H9 (cell line): ENCODE measurements at regions not wholly inside any gene's neighbourhood (a gene's known extent, or its start where the extent isn't known, plus 50 kb on each side); places are given as distances from the start of the nearest gene placed in this dataset.

Experiments used
- DNase-seq: peaks from one replicate; pipeline ENCODE4 v3.0.0-alpha.2; 2017
- H2AFZ ChIP-seq: one replicate; pipeline ENCODE4 v1.6.1; 2013; ENCODE audit warnings: mild to moderate bottlenecking, low read length, control low read depth, moderate library complexity
- H2AK5ac ChIP-seq: 2 replicates; pipeline ENCODE4 v1.6.1; 2013; ENCODE audit warnings: low read length, control low read depth, mixed read lengths; ENCODE audit not compliant: insufficient read length
- H2BK120ac ChIP-seq: one replicate; pipeline ENCODE4 v1.6.1; 2013; ENCODE audit warnings: low read depth, mild to moderate bottlenecking, low read length, control low read depth, inconsistent platforms; ENCODE audit not compliant: poor library complexity, severe bottlenecking
- H2BK12ac ChIP-seq: 2 replicates; pipeline ENCODE4 v1.6.1; 2013; ENCODE audit warnings: low read length, control low read depth, mixed read lengths, low read depth; ENCODE audit not compliant: insufficient read length
- H2BK15ac ChIP-seq: 2 replicates; pipeline ENCODE4 v1.6.1; 2013; ENCODE audit warnings: low read depth, low read length, control low read depth
- H2BK20ac ChIP-seq: one replicate; pipeline ENCODE4 v1.6.1; 2013; ENCODE audit warnings: low read depth, mild to moderate bottlenecking, low read length, control low read depth, inconsistent platforms; ENCODE audit not compliant: poor library complexity, severe bottlenecking
- H2BK5ac ChIP-seq: 2 replicates; pipeline ENCODE4 v1.6.1; 2013; ENCODE audit warnings: low read length, control low read depth, mixed read lengths; ENCODE audit not compliant: insufficient read length
- H3K14ac ChIP-seq: 2 replicates; pipeline ENCODE4 v1.6.1; 2013; ENCODE audit warnings: low read length, control low read depth; ENCODE audit not compliant: insufficient read depth
- H3K18ac ChIP-seq: 2 replicates; pipeline ENCODE4 v1.6.1; 2013; ENCODE audit warnings: low read depth, mild to moderate bottlenecking, mixed read lengths, low read length, control low read depth; ENCODE audit not compliant: insufficient read length
- H3K23ac ChIP-seq: 2 replicates; pipeline ENCODE4 v1.6.1; 2013; ENCODE audit warnings: low read length, control low read depth, mixed read lengths, low read depth; ENCODE audit not compliant: insufficient read length
- H3K23me2 ChIP-seq: 2 replicates; pipeline ENCODE4 v1.6.1; 2013; ENCODE audit warnings: low read depth, mild to moderate bottlenecking, mixed read lengths, low read length, control low read depth; ENCODE audit not compliant: insufficient read length, poor library complexity, severe bottlenecking
- H3K27ac ChIP-seq: 2 replicates; pipeline ENCODE4 v1.5.1; 2013; ENCODE audit warnings: low read length, control low read depth, mixed read lengths, low read depth; ENCODE audit not compliant: insufficient read length
- H3K27me3 ChIP-seq: 2 replicates; pipeline ENCODE4 v1.6.1; 2013; ENCODE audit warnings: low read length, control low read depth, inconsistent platforms; ENCODE audit not compliant: insufficient read depth
- H3K4ac ChIP-seq: 2 replicates; pipeline ENCODE4 v1.6.1; 2013; ENCODE audit warnings: low read depth, mild to moderate bottlenecking, control low read depth, inconsistent platforms, low read length, moderate library complexity
- H3K4me1 ChIP-seq: 2 replicates; pipeline ENCODE4 v1.6.1; 2013; ENCODE audit warnings: low read length, control low read depth, inconsistent platforms; ENCODE audit not compliant: insufficient read depth
- H3K4me2 ChIP-seq: 2 replicates; pipeline ENCODE4 v1.6.1; 2013; ENCODE audit warnings: low read length, control low read depth, mixed read lengths; ENCODE audit not compliant: insufficient read length, insufficient read depth
- H3K56ac ChIP-seq: 2 replicates; pipeline ENCODE4 v1.6.1; 2013; ENCODE audit warnings: low read depth, mild to moderate bottlenecking, mixed read lengths, low read length, control low read depth; ENCODE audit not compliant: insufficient read length
- H3K79me1 ChIP-seq: 2 replicates; pipeline ENCODE4 v1.6.1; 2013; ENCODE audit warnings: low read depth, mild to moderate bottlenecking, moderate library complexity, low read length, control low read depth, inconsistent platforms; ENCODE audit not compliant: insufficient read depth, poor library complexity, severe bottlenecking
- H3K79me2 ChIP-seq: 2 replicates; pipeline ENCODE4 v1.6.1; 2013; ENCODE audit warnings: low read length, control low read depth, inconsistent platforms; ENCODE audit not compliant: insufficient read depth
- H3K9ac ChIP-seq: 2 replicates; pipeline ENCODE4 v1.6.1; 2013; ENCODE audit warnings: low read length, control low read depth, mixed read lengths; ENCODE audit not compliant: insufficient read length; ENCODE audit errors: extremely low read depth
- H3K9me3 ChIP-seq: one replicate; pipeline ENCODE4 v1.6.1; 2013; ENCODE audit warnings: low read depth, low read length, inconsistent platforms; ENCODE audit not compliant: control insufficient read depth
- H3T11ph ChIP-seq: one replicate; pipeline ENCODE4 v1.6.1; 2013; ENCODE audit warnings: mild to moderate bottlenecking, low read length, control low read depth, inconsistent platforms
- H4K20me1 ChIP-seq: one replicate; pipeline ENCODE4 v1.6.1; 2013; ENCODE audit not compliant: control insufficient read depth, insufficient read length, insufficient read depth
- H4K5ac ChIP-seq: 2 replicates; pipeline ENCODE4 v1.6.1; 2013; ENCODE audit warnings: low read depth, mild to moderate bottlenecking, mixed read lengths, low read length, control low read depth; ENCODE audit not compliant: insufficient read length
- H4K8ac ChIP-seq: replicated peaks from 2 replicates; pipeline ENCODE4 v1.6.1; 2013; ENCODE audit warnings: low read length, control low read depth, mixed read lengths, low read depth; ENCODE audit not compliant: insufficient read length
- H4K91ac ChIP-seq: 2 replicates; pipeline ENCODE4 v1.6.1; 2013; ENCODE audit warnings: low read depth, mild to moderate bottlenecking, moderate library complexity, mixed read lengths, low read length, control low read depth; ENCODE audit not compliant: insufficient read length
- H3K27ac Mint-ChIP-seq, 3 experiments: 2 replicates in 2 of 3; 3 replicates in 1 of 3; pipeline ENCODE4 v1.8.0; 2020 to 2021; ENCODE audit warnings: mixed read lengths in 3 of 3, mild to moderate bottlenecking in 1 of 3, moderate library complexity in 1 of 3
- H3K27me3 Mint-ChIP-seq: 2 replicates; pipeline ENCODE4 v1.8.0; 2021; ENCODE audit warnings: low read depth, mild to moderate bottlenecking, moderate library complexity, mixed read lengths
- H3K36me3 Mint-ChIP-seq, 3 experiments: 2 replicates in 2 of 3; 3 replicates in 1 of 3; pipeline ENCODE4 v1.8.0; 2020 to 2021; ENCODE audit warnings: low read depth in 3 of 3, mixed read lengths in 3 of 3; ENCODE audit not compliant: insufficient read depth in 1 of 3
- H3K4me1 Mint-ChIP-seq, 2 experiments: 2 replicates each; pipeline ENCODE4 v1.8.0; 2020; ENCODE audit warnings: mixed read lengths in 2 of 2
- H3K4me3 Mint-ChIP-seq, 2 experiments: 2 replicates in 1 of 2; 3 replicates in 1 of 2; pipeline ENCODE4 v1.8.0; 2020 to 2021; ENCODE audit warnings: mild to moderate bottlenecking in 2 of 2, mixed read lengths in 2 of 2, moderate library complexity in 1 of 2
- H3K9me3 Mint-ChIP-seq, 2 experiments: 2 replicates in 1 of 2; 3 replicates in 1 of 2; pipeline ENCODE4 v1.8.0; 2020; ENCODE audit warnings: mild to moderate bottlenecking in 2 of 2, mixed read lengths in 2 of 2, moderate library complexity in 1 of 2
- CTCF ChIP-seq: fragments of 200-600 bp; sonication (generic); conservative IDR thresholded peaks from 3 replicates; pipeline ENCODE4 v1.8.0; 2021; ENCODE audit warnings: antibody characterized with exemption, mild to moderate bottlenecking
- WGBS: extraction: QIAGEN DNeasy Blood & Tissue Kit; methylation state at CpG from one replicate; pipeline ENCODE4 v1.1.7; 2013; ENCODE audit warnings: missing lambda C conversion rate, low lambda C conversion rate, mixed read lengths; ENCODE audit not compliant: insufficient read length; ENCODE audit errors: extremely low coverage; 5-methylcytosine and 5-hydroxymethylcytosine counted together

DNA sequence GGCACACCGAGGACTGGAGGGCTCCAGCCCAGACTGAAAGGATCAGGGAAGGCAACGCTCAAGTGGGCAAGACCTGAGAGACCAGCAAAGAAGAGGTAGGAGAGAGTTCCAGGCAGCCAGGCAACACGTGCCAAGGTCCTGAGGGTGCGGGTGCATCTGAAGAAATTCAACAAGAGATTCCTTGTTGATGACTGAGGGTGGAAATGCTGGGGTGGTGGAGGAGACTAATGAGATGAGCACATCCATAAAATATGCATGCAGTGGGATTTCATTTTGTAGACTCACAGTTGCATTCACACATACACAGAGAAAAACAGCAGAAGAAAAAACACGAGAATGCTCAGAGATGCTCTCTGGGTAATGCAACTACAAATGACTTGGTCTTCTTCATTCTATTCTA, 154.8 kb upstream of the FOXF1 start:
- H3K4me3 Mint-ChIP-seq: no peak overlapping the region
- Histone ChIP-seq H3K4me2 (no peak overlapping the region), H2BK5ac (no peak overlapping the region)

More for the DNA sequence above, 154.8 kb upstream of the FOXF1 start:
- Mint-ChIP-seq H3K27me3 (peaks cover 26% of the 10 kb centered on the region), H3K9me3 (peaks cover 12 to 13% of the 10 kb centered on the region in 2 experiments), H3K27ac (no peak overlapping the region), H3K36me3 (peaks cover 5 to 15% (median 10%) of the 10 kb centered on the region in 3 experiments), H3K4me1 (peaks cover 44 to 60% of the 10 kb centered on the region in 2 experiments)
- H4K8ac ChIP-seq: no peak overlapping the region
- no peak overlapping the region for H2AFZ ChIP-seq
- no peak for DNase-seq
- H3K4ac ChIP-seq: no peak overlapping the region
- H3K79me2 ChIP-seq: no peaks in the 10 kb centered on the region
- WGBS: no CpG with 5 or more reads among the region's 5 CpGs
- no peaks in the 10 kb centered on the region for H3K79me1 ChIP-seq
- no peak overlapping the region for H3K56ac ChIP-seq
- TF ChIP-seq CTCF: no peak
- H3K9me3 ChIP-seq: no peaks in the 10 kb centered on the region
- no peak overlapping the region for H4K91ac ChIP-seq
- H2BK15ac ChIP-seq: no peak overlapping the region
- no peak overlapping the region for H3K27ac ChIP-seq
- no peak overlapping the region for H2BK20ac ChIP-seq
- H3K23ac ChIP-seq: no peak overlapping the region
- no peak overlapping the region for H2BK12ac ChIP-seq
- H3K23me2 ChIP-seq: no peaks in the 10 kb centered on the region
- no peak overlapping the region for H3K9ac ChIP-seq
- no peak overlapping the region for H3K18ac ChIP-seq
- no peaks in the 10 kb centered on the region for H3K27me3 ChIP-seq
- H4K20me1 ChIP-seq: no peaks in the 10 kb centered on the region
- no peak overlapping the region for H3T11ph ChIP-seq
- H2AK5ac ChIP-seq: no peak overlapping the region
- H4K5ac ChIP-seq: no peak overlapping the region
- no peak overlapping the region for H2BK120ac ChIP-seq
- H3K14ac ChIP-seq: no peak overlapping the region
- H3K4me1 ChIP-seq: peaks cover 12% of the 10 kb centered on the region
